H1 (cell line): ENCODE measurements at regions not wholly inside any gene's neighbourhood (a gene's known extent, or its start where the extent isn't known, plus 50 kb on each side); places are given as distances from the start of the nearest gene placed in this dataset.
"Not testable (repeated sequence)": the region's sequence is repeated elsewhere in the genome, so short reads cannot be mapped to it uniquely, and the experiment has no call there.

Experiments
- ASH2L ChIP-seq: fragments of 200-600, 300-600 bp; sonication (generic); IDR thresholded peaks from one replicate; pipeline ENCODE4 v1.7.1; 2017; ENCODE audit warnings: low read length
- BRCA1 ChIP-seq: IDR thresholded peaks from 2 replicates; pipeline ENCODE4 v1.6.1; 2012; ENCODE audit warnings: low read depth, low read length, improper control_type of control experiment
- CTCF ChIP-seq, 3 experiments: IDR thresholded peaks; 1 replicate in 2 of 3; 2 replicates in 1 of 3; pipeline versions ENCODE4 v1.5.1 to v1.6.1; 2011; ENCODE audit warnings: low read length in 3 of 3, mild to moderate bottlenecking in 3 of 3, inconsistent platforms in 2 of 3, low read depth in 1 of 3, moderate library complexity in 1 of 3; ENCODE audit not compliant: insufficient read depth in 1 of 3; ENCODE audit errors: control extremely low read depth in 1 of 3
- EZH2 ChIP-seq: fragments of 200-600 bp; sonication (generic); IDR thresholded peaks from 2 replicates; pipeline ENCODE4 v1.7.1; 2012; ENCODE audit warnings: low read depth, mild to moderate bottlenecking, moderate library complexity, low read length, inconsistent platforms; ENCODE audit not compliant: severe bottlenecking
- GABPA ChIP-seq: IDR thresholded peaks from 2 replicates; pipeline ENCODE4 v1.6.1; 2011; ENCODE audit warnings: mild to moderate bottlenecking, low read length, moderate library complexity, borderline replicate concordance; ENCODE audit not compliant: insufficient read depth
- KDM1A ChIP-seq: fragments of 200-600, 300-600 bp; sonication (generic); IDR thresholded peaks from 2 replicates; pipeline ENCODE4 v1.7.1; 2016; ENCODE audit warnings: mild to moderate bottlenecking, low read length, borderline replicate concordance
- KDM4A ChIP-seq: IDR thresholded peaks from one replicate; pipeline ENCODE4 v1.7.1; 2012; ENCODE audit warnings: low read depth, mild to moderate bottlenecking, moderate library complexity, low read length, inconsistent platforms; ENCODE audit not compliant: severe bottlenecking
- NRF1 ChIP-seq: IDR thresholded peaks from 2 replicates; pipeline ENCODE4 v1.6.1; 2011; ENCODE audit warnings: mild to moderate bottlenecking, low read depth, low read length, improper control_type of control experiment
- POLR2A ChIP-seq, 2 experiments: IDR thresholded peaks; 1 replicate in 1 of 2; 2 replicates in 1 of 2; pipeline ENCODE4 v1.6.1; 2011; ENCODE audit warnings: low read depth in 2 of 2, low read length in 2 of 2, mild to moderate bottlenecking in 2 of 2; ENCODE audit errors: control extremely low read depth in 1 of 2
- POLR2AphosphoS5 ChIP-seq: IDR thresholded peaks from 2 replicates; pipeline ENCODE4 v1.6.1; 2011; ENCODE audit warnings: low read depth, low read length
- TAF1 ChIP-seq: IDR thresholded peaks from 2 replicates; pipeline ENCODE4 v1.6.1; 2011; ENCODE audit warnings: mild to moderate bottlenecking, low read depth, low read length
- TF ChIP-seq, protein P1 (sequence below): IDR thresholded peaks from 2 replicates; pipeline ENCODE4 v1.6.1; 2011; ENCODE audit warnings: low read length, improper control_type of control experiment

GRCh38 chr9:40591915-40592314 lies 536.6 kb downstream of the FOXD4L6 start:
- TF ChIP-seq CTCF (IDR thresholded peaks at IDR 0.05; ENCODE audit: control extremely low read depth in 1 of 3, insufficient read depth in 1 of 3, low read depth in 1 of 3, low read length in 3 of 3); NRF1; TAF1; KDM1A; POLR2AphosphoS5; KDM4A; BRCA1; GABPA; EZH2; ASH2L; POLR2A (IDR thresholded peaks at IDR 0.05; ENCODE audit: control extremely low read depth in 1 of 2, low read depth in 2 of 2, low read length in 2 of 2): not testable (repeated sequence)
- TF ChIP-seq, protein P1, sequence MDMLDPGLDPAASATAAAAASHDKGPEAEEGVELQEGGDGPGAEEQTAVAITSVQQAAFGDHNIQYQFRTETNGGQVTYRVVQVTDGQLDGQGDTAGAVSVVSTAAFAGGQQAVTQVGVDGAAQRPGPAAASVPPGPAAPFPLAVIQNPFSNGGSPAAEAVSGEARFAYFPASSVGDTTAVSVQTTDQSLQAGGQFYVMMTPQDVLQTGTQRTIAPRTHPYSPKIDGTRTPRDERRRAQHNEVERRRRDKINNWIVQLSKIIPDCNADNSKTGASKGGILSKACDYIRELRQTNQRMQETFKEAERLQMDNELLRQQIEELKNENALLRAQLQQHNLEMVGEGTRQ = not testable (repeated sequence)
